PC-9 (cell line): ENCODE measurements at regions not wholly inside any gene's neighbourhood (a gene's known extent, or its start where the extent isn't known, plus 50 kb on each side); places are given as distances from the start of the nearest gene placed in this dataset.
A peak's percentile ranks its signal among the peaks of the same experiment; 100 is the strongest.

Source experiments
- BruUV-seq: library from RNA; stranded (reverse); fragments of 400-500 nt; replicated peaks from 2 replicates; lab custom pipeline; 2021; lab: Mats Ljungman, UMichigan
- CTCF ChIA-PET: fragments of 300-600 bp; sonication (Branson Sonifier 250); formaldehyde crosslinking; loops from one replicate; lab custom pipeline; 2022; ENCODE audit warnings: antibody characterized with exemption; lab: Charles Lee
- POLR2A ChIA-PET: fragments of 300-600 bp; sonication (Branson Sonifier 250); formaldehyde crosslinking; loops from one replicate; lab custom pipeline; 2022; ENCODE audit warnings: antibody characterized with exemption; ENCODE audit not compliant: unreplicated experiment; lab: Charles Lee
- DNase-seq, 2 experiments: peaks; one replicate each; pipeline versions ENCODE4 v3.0.0 to v3.0.0-alpha.2; 2015 to 2022; ENCODE audit warnings: mixed read lengths in 1 of 2
- H2AFZ ChIP-seq: fragments of 200-600 bp; sonication (generic); 2 replicates; pipeline ENCODE4 v1.8.1; 2017; ENCODE audit warnings: antibody characterized with exemption
- H3F3A ChIP-seq: fragments of 200-600 bp; sonication (generic); 2 replicates; pipeline ENCODE4 v1.8.1; 2017; ENCODE audit warnings: antibody characterized with exemption, mild to moderate bottlenecking, low read depth; ENCODE audit not compliant: insufficient read depth
- H3K27ac ChIP-seq: fragments of 200-600 bp; sonication (generic); 2 replicates; pipeline ENCODE4 v1.6.1; 2016; ENCODE audit warnings: mixed run types
- H3K27me3 ChIP-seq: fragments of 200-600 bp; sonication (generic); 2 replicates; pipeline ENCODE4 v1.6.1; 2016; ENCODE audit warnings: low read depth, mixed run types; ENCODE audit not compliant: insufficient read depth
- H3K36me3 ChIP-seq: fragments of 200-600 bp; sonication (generic); 2 replicates; pipeline ENCODE4 v1.6.1; 2016; ENCODE audit warnings: low read depth, mixed run types
- H3K4me1 ChIP-seq: fragments of 200-600 bp; sonication (generic); replicated peaks from 2 replicates; pipeline ENCODE4 v1.6.1; 2016; ENCODE audit warnings: mixed run types; ENCODE audit not compliant: insufficient read depth
- H3K4me2 ChIP-seq: fragments of 200-600 bp; sonication (generic); 2 replicates; pipeline ENCODE4 v1.6.1; 2017; ENCODE audit warnings: mixed run types
- H3K4me3 ChIP-seq: fragments of 200-600 bp; sonication (generic); 2 replicates; pipeline ENCODE4 v1.6.1; 2016; ENCODE audit warnings: mixed run types
- H3K79me2 ChIP-seq: fragments of 200-600 bp; sonication (generic); 2 replicates; pipeline ENCODE4 v1.6.1; 2017; ENCODE audit warnings: low read depth, mixed run types
- H3K9me2 ChIP-seq: fragments of 200-600 bp; sonication (generic); 2 replicates; pipeline ENCODE4 v1.8.1; 2017; ENCODE audit warnings: mild to moderate bottlenecking; ENCODE audit not compliant: insufficient read depth
- H3K9me3 ChIP-seq: fragments of 200-600 bp; sonication (generic); 2 replicates; pipeline ENCODE4 v1.8.1; 2016; ENCODE audit warnings: low read depth; ENCODE audit not compliant: insufficient read depth
- H4K20me1 ChIP-seq: fragments of 200-600 bp; sonication (generic); 2 replicates; pipeline ENCODE4 v1.8.1; 2017; ENCODE audit not compliant: insufficient read depth
- CTCF ChIP-seq: fragments of 200-600 bp; sonication (generic); conservative IDR thresholded peaks from 2 replicates; pipeline ENCODE4 v1.6.1; 2017; ENCODE audit warnings: mixed run types, antibody characterized with exemption, mild to moderate bottlenecking, moderate library complexity
- EZH2 ChIP-seq: fragments of 200-600 bp; sonication (generic); IDR thresholded peaks from 2 replicates; pipeline ENCODE4 v1.8.0; 2017; ENCODE audit warnings: antibody characterized with exemption, low read depth
- intact Hi-C: fragments of 100-400 bp; cut with micrococcal nuclease; formaldehyde crosslinking; loops from one replicate; pipeline ENCODE4 v1.10.0; 2022; ENCODE audit not compliant: unreplicated experiment

- TF ChIP-seq EZH2 (no peak), CTCF (no peak)
- no peak overlapping the region for H3K4me3 ChIP-seq
- intact Hi-C loops: no loop called here
- CTCF ChIA-PET: interaction anchor here (0.8 kb wide), 1 partner anchor 14 kb away, joined by 3 read pairs; no protein-coding TSS in a partner anchor
- H4K20me1 ChIP-seq: no peaks in the 10 kb centered on the region
- H2AFZ ChIP-seq: no peak overlapping the region
- no TSS peak for BruUV-seq
- H3K9me3 ChIP-seq: no peaks in the 10 kb centered on the region
- no peaks in the 10 kb centered on the region for H3K36me3 ChIP-seq
- no peaks in the 10 kb centered on the region for H3F3A ChIP-seq
- no peak overlapping the region for H3K27ac ChIP-seq
- POLR2A ChIA-PET: no interaction called here
- H3K4me2 ChIP-seq: no peak overlapping the region
- no peaks in the 10 kb centered on the region for H3K27me3 ChIP-seq
- no peaks in the 10 kb centered on the region for H3K4me1 ChIP-seq
- no peaks in the 10 kb centered on the region for H3K9me2 ChIP-seq
- DNase-seq: peak in 1 of 2 experiments; percentile 60
- H3K79me2 ChIP-seq: no peaks in the 10 kb centered on the region
These were observed 135.4 kb upstream of the ECI2 start for GRCh38 chr6:4270776-4271175.

GRCh38 chr6:4270001-4270400 lies 134.6 kb upstream of the ECI2 start:
- no peak for DNase-seq
- H3K4me3 ChIP-seq: no peak overlapping the region
- H2AFZ ChIP-seq: no peak overlapping the region
- BruUV-seq: no TSS peak
- ChIA-PET CTCF (no interaction called here), POLR2A (no interaction called here)
- H3K36me3 ChIP-seq: no peaks in the 10 kb centered on the region
- H4K20me1 ChIP-seq: no peaks in the 10 kb centered on the region
- TF ChIP-seq CTCF (no peak), EZH2 (no peak)
- H3K79me2 ChIP-seq: no peaks in the 10 kb centered on the region
- H3K4me1 ChIP-seq: no peaks in the 10 kb centered on the region
- no peaks in the 10 kb centered on the region for H3F3A ChIP-seq
- H3K4me2 ChIP-seq: no peak overlapping the region
- intact Hi-C loops: no loop called here
- no peaks in the 10 kb centered on the region for H3K9me2 ChIP-seq
- no peaks in the 10 kb centered on the region for H3K27me3 ChIP-seq
- H3K9me3 ChIP-seq: no peaks in the 10 kb centered on the region
- H3K27ac ChIP-seq: no peak overlapping the region

GRCh38 chr6:4268171-4268570 lies 132.8 kb upstream of the ECI2 start:
- Histone ChIP-seq H3K4me1 (no peaks in the 10 kb centered on the region), H4K20me1 (no peaks in the 10 kb centered on the region), H3K9me3 (no peaks in the 10 kb centered on the region), H3K27ac (no peak overlapping the region), H3K36me3 (no peaks in the 10 kb centered on the region), H3K4me2 (no peak overlapping the region), H3K9me2 (no peaks in the 10 kb centered on the region), H3K79me2 (no peaks in the 10 kb centered on the region), H3K4me3 (no peak overlapping the region), H3K27me3 (no peaks in the 10 kb centered on the region), H2AFZ (no peak overlapping the region), H3F3A (no peaks in the 10 kb centered on the region)
- ChIA-PET CTCF (no interaction called here), POLR2A (no interaction called here)
- intact Hi-C loops: no loop called here
- no peak for DNase-seq
- BruUV-seq: no TSS peak
- no peak for TF ChIP-seq EZH2
- TF ChIP-seq CTCF: no peak
